GM21619 (cell line): ENCODE measurements at regions not wholly inside any gene's neighbourhood (a gene's known extent, or its start where the extent isn't known, plus 50 kb on each side); places are given as distances from the start of the nearest gene placed in this dataset.
"Not testable (repeated sequence)": the region's sequence is repeated elsewhere in the genome, so short reads cannot be mapped to it uniquely, and the experiment has no call there.

Experiments used
- ATAC-seq: cut with Tn5 transposase; IDR thresholded peaks from one replicate; pipeline ENCODE4 v1.9.1; 2021; ENCODE audit not compliant: unreplicated experiment

- no peak for ATAC-seq
These were observed 63.4 kb upstream of the NAMPT start for GRCh38 chr7:106348231-106348630.

GRCh38 chr7:106347229-106347833, 62.5 kb upstream of the NAMPT start:
- no peak for ATAC-seq

- peak; percentile 90 for ATAC-seq
These were observed 62.0 kb upstream of the NAMPT start for GRCh38 chr7:106346678-106347217.

GRCh38 chr7:106346167-106346677, 61.4 kb upstream of the NAMPT start:
- no peak for ATAC-seq

GRCh38 chr7:106345421-106346166, 60.8 kb upstream of the NAMPT start:
- ATAC-seq, result no peak

- ATAC-seq, result no peak
These were observed 60.1 kb upstream of the NAMPT start for GRCh38 chr7:106344861-106345260.

GRCh38 chr7:106344211-106344610, 59.4 kb upstream of the NAMPT start:
- ATAC-seq, result no peak

GRCh38 chr7:106342049-106342448, 57.3 kb upstream of the NAMPT start:
- ATAC-seq, result not testable (repeated sequence)

GRCh38 chr7:106340247-106340596, 55.4 kb upstream of the NAMPT start:
- ATAC-seq, result not testable (repeated sequence)

GRCh38 chr7:106339513-106340246, 54.9 kb upstream of the NAMPT start:
- ATAC-seq, result no peak

GRCh38 chr7:106337754-106338153, 53.0 kb upstream of the NAMPT start:
- ATAC-seq, result no peak

GRCh38 chr7:106335814-106336213, 51.0 kb upstream of the NAMPT start:
- ATAC-seq, result no peak
